Neuronal stem cell (in vitro differentiated cells): ENCODE measurements at regions not wholly inside any gene's neighbourhood (a gene's known extent, or its start where the extent isn't known, plus 50 kb on each side); places are given as distances from the start of the nearest gene placed in this dataset.

Source experiments
- DNase-seq: peaks from one replicate; pipeline ENCODE4 v3.0.0-alpha.2; 2013; ENCODE audit warnings: low spot score
- H2AFZ ChIP-seq: one replicate; pipeline ENCODE4 v1.6.1; 2013; ENCODE audit warnings: mild to moderate bottlenecking, low read length, inconsistent platforms
- H2AK5ac ChIP-seq: 2 replicates; pipeline ENCODE4 v1.6.1; 2013; ENCODE audit warnings: low read depth, mild to moderate bottlenecking, inconsistent platforms, low read length, moderate library complexity, mixed read lengths
- H2BK120ac ChIP-seq: 2 replicates; pipeline ENCODE4 v1.6.1; 2013; ENCODE audit warnings: low read depth, mild to moderate bottlenecking, inconsistent platforms, low read length, moderate library complexity, mixed read lengths
- H2BK12ac ChIP-seq: one replicate; pipeline ENCODE4 v1.6.1; 2013; ENCODE audit warnings: low read length, inconsistent platforms
- H2BK15ac ChIP-seq: 2 replicates; pipeline ENCODE4 v1.6.1; 2013; ENCODE audit warnings: mild to moderate bottlenecking, low read length, inconsistent platforms, mixed read lengths
- H2BK5ac ChIP-seq: one replicate; pipeline ENCODE4 v1.6.1; 2013; ENCODE audit warnings: inconsistent platforms, mild to moderate bottlenecking, low read length, moderate library complexity
- H3K14ac ChIP-seq: one replicate; pipeline ENCODE4 v1.6.1; 2013; ENCODE audit warnings: low read length, inconsistent platforms
- H3K18ac ChIP-seq: 2 replicates; pipeline ENCODE4 v1.6.1; 2013; ENCODE audit warnings: low read length, inconsistent platforms
- H3K23ac ChIP-seq: 2 replicates; pipeline ENCODE4 v1.6.1; 2013; ENCODE audit warnings: low read depth, mild to moderate bottlenecking, mixed read lengths, low read length, inconsistent platforms; ENCODE audit not compliant: poor library complexity
- H3K27ac ChIP-seq: replicated peaks from 3 replicates; pipeline ENCODE4 v1.5.1; 2013; ENCODE audit warnings: low read length, inconsistent platforms
- H3K27me3 ChIP-seq, 3 experiments: 2 replicates each; pipeline ENCODE4 v1.6.1; 2013; ENCODE audit warnings: low read length in 3 of 3, mild to moderate bottlenecking in 2 of 3, inconsistent platforms in 1 of 3, low read depth in 1 of 3, mixed read lengths in 1 of 3, moderate library complexity in 1 of 3; ENCODE audit not compliant: control insufficient read depth in 3 of 3, insufficient read depth in 3 of 3
- H3K36me3 ChIP-seq, 2 donors: replicated peaks in 1 of 2; 2 replicates each; pipeline ENCODE4 v1.6.1; 2013; ENCODE audit warnings: low read length in 2 of 2; ENCODE audit not compliant: control insufficient read depth in 2 of 2, insufficient read depth in 2 of 2
- H3K4ac ChIP-seq: 2 replicates; pipeline ENCODE4 v1.6.1; 2013; ENCODE audit warnings: inconsistent platforms, mild to moderate bottlenecking, low read length, moderate library complexity
- H3K4me1 ChIP-seq, 2 donors: 1 replicate in 1 of 2; 2 replicates in 1 of 2; pipeline ENCODE4 v1.6.1; 2013; ENCODE audit warnings: low read length in 2 of 2, low read depth in 1 of 2; ENCODE audit not compliant: control insufficient read depth in 2 of 2, insufficient read depth in 1 of 2
- H3K4me2 ChIP-seq: one replicate; pipeline ENCODE4 v1.6.1; 2013; ENCODE audit warnings: mild to moderate bottlenecking, low read length, inconsistent platforms; ENCODE audit not compliant: insufficient read depth, poor library complexity, severe bottlenecking
- H3K4me3 ChIP-seq, 2 donors: 2 replicates each; pipeline ENCODE4 v1.5.1; 2013; ENCODE audit warnings: low read length in 2 of 2, mild to moderate bottlenecking in 2 of 2, inconsistent platforms in 1 of 2, moderate library complexity in 1 of 2
- H3K79me1 ChIP-seq: one replicate; pipeline ENCODE4 v1.6.1; 2013; ENCODE audit warnings: low read depth, mild to moderate bottlenecking, inconsistent platforms, low read length, moderate library complexity
- H3K9ac ChIP-seq: one replicate; pipeline ENCODE4 v1.6.1; 2013; ENCODE audit warnings: mild to moderate bottlenecking, low read depth, low read length, inconsistent platforms; ENCODE audit not compliant: poor library complexity
- H3K9me3 ChIP-seq, 2 donors: replicated peaks in 1 of 2; 2 replicates each; pipeline versions ENCODE3 to v1.6.1; 2013; ENCODE audit warnings: low read length in 2 of 2, mild to moderate bottlenecking in 2 of 2, inconsistent platforms in 1 of 2, low read depth in 1 of 2, mixed read lengths in 1 of 2, moderate library complexity in 1 of 2; ENCODE audit not compliant: control insufficient read depth in 2 of 2, insufficient read depth in 1 of 2
- H4K8ac ChIP-seq: one replicate; pipeline ENCODE4 v1.6.1; 2013; ENCODE audit warnings: low read depth, mild to moderate bottlenecking, inconsistent platforms, low read length, moderate library complexity
- H4K91ac ChIP-seq: one replicate; pipeline ENCODE4 v1.6.1; 2013; ENCODE audit warnings: low read length, low read depth, mild to moderate bottlenecking, inconsistent platforms; ENCODE audit not compliant: poor library complexity
- WGBS, 2 donors: extraction: QIAGEN DNeasy Blood & Tissue Kit; methylation state at CpG; one replicate each; pipeline ENCODE4 v1.1.7; 2013; ENCODE audit warnings: missing lambda C conversion rate in 2 of 2, mixed read lengths in 1 of 2; ENCODE audit not compliant: insufficient read length in 2 of 2, insufficient replicate concordance in 1 of 2; ENCODE audit errors: extremely low coverage in 2 of 2; 5-methylcytosine and 5-hydroxymethylcytosine counted together

DNA sequence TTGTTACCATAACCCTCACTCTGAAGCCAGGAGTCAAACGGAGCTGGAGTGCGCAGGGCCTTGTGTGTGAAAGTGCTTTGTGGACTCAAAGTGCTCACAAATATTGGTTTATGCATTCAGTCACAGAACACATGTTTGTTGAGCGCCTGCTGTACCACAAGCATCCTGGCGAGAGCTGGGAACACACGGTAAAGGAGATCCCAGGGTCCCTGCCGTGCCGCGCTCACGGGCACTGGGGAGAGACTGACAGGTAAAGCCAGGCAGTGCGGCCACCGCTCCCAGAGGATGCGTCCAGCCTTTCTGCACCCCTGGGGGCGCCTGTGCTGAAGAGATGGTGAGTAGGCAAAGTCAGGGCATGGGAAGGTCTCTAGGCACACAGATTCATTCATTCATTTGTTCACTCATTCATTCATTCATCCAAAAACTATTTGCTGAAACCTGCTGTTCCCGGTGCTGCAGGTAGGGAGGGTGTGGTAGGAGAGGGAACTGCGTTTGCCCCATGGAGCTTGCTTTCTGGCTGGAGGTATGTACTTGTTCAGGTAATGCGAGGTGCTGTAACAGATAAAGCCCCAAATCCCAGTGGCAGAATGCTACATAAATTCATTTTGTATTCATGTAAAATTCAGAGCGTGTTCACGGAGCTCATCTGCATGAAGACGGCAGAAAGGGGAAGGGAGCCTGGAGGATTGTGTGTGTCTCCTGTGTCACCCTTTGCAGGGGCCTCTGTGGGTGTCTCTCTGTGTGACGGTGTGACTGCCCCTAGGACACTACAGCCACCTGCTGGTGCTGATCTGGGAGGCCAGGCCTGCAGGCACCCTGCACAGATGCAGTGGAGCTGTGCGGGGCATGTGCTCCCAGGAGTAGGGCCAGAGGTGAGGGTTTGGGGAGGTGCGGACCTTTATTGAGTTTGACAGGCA is 167.0 kb upstream of the B3GAT1 start:
- WGBS, 2 donors, result no CpG with 5 or more reads among the region's 22 CpGs

DNA sequence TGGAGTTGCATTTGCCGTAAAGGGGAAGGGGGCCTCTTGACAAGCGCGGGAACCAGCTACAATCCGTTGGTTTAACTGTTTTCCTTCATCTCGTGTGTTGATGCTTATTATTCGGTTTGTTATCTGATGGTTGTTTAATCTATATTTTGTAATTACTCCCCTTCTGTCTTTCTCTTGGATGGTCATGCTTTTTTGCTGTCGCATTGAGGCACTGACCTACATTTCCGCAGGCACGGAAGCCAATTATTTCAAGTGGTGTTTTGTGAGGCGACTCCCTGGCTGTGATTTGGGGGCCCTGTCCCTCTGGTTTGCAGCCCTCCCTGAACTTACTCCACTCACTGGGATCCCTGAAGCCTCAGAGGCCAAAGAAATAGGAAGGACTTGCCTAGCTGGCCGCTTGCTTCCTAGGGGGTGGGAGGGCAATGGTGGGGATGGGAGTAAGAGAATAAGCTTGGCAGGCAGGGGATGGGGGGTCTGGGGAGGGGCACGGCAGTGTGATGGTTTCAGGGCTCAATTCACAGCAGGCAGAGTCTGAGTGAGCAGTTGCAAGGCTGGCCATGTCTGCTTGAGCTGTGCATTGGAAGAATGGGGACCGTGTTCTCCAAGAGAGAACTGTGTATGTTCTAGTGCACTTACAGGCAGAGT is 165.8 kb upstream of the B3GAT1 start:
- Histone ChIP-seq H3K79me1 (no peaks in the 10 kb centered on the region), H3K4me3 (no peak overlapping the region), H3K36me3 (no peaks in the 10 kb centered on the region), H2AK5ac (no peak overlapping the region), H2BK5ac (no peak overlapping the region), H3K23ac (no peak overlapping the region), H2BK12ac (no peak overlapping the region), H3K4ac (no peak overlapping the region), H3K27me3 (peaks cover 0 to 16% (median 0%) of the 10 kb centered on the region in 3 experiments), H3K9ac (no peak overlapping the region), H3K9me3 (no peaks in the 10 kb centered on the region), H2BK15ac (no peak overlapping the region), H3K18ac (no peak overlapping the region), H3K4me2 (no peak overlapping the region), H4K8ac (no peak overlapping the region), H4K91ac (no peak overlapping the region), H2AFZ (no peak overlapping the region), H3K27ac (no peak overlapping the region), H3K4me1 (peaks cover 0 to 1% of the 10 kb centered on the region in 2 donors), H3K14ac (no peak overlapping the region), H2BK120ac (no peak overlapping the region)
- no peak for DNase-seq
- WGBS, 2 donors, result no CpG with 5 or more reads among the region's 13 CpGs

More for the DNA sequence above, 167.0 kb upstream of the B3GAT1 start:
- DNase-seq, result no peak
- Histone ChIP-seq H3K18ac (peak overlapping the region; percentile 68), H3K4me2 (no peak overlapping the region), H4K91ac (no peak overlapping the region), H3K36me3 (no peaks in the 10 kb centered on the region), H3K79me1 (no peaks in the 10 kb centered on the region), H4K8ac (no peak overlapping the region), H2BK15ac (no peak overlapping the region), H2BK120ac (no peak overlapping the region), H3K4me1 (peaks cover 0 to 1% of the 10 kb centered on the region in 2 donors), H2AFZ (no peak overlapping the region), H3K9ac (no peak overlapping the region), H2BK5ac (no peak overlapping the region), H3K4me3 (no peak overlapping the region), H2BK12ac (no peak overlapping the region), H3K27ac (no peak overlapping the region), H3K14ac (no peak overlapping the region), H3K23ac (no peak overlapping the region), H3K9me3 (no peaks in the 10 kb centered on the region), H3K4ac (no peak overlapping the region), H2AK5ac (no peak overlapping the region), H3K27me3 (peaks cover 0 to 16% (median 0%) of the 10 kb centered on the region in 3 experiments)

DNA sequence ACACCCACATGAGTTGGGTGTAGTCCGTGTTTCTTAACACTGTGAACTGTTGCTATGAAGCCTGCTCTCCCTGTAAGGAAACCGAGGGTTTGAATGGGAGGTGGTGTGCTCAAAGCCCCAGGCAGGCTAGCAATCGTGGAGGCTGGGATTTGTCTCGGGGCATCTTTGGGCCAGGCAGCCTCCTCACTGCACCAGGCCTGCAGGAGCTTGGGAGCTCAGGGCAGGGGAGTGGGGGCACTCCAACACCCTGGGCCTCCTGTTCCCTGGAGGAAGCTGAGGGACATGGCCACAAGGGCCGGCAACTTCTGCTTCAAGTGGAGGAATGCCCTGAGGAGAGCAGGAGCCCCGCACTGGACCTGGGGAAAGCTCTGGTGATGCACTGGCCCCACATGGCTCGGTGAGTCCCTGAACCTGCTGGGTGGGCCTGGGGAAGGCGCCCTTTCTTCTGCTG is 164.7 kb upstream of the B3GAT1 start:
- Histone ChIP-seq H3K9me3 (no peaks in the 10 kb centered on the region), H3K27ac (no peak overlapping the region), H3K36me3 (no peaks in the 10 kb centered on the region), H3K4ac (no peak overlapping the region), H4K8ac (no peak overlapping the region), H3K27me3 (peaks cover 0 to 16% (median 0%) of the 10 kb centered on the region in 3 experiments), H3K4me1 (peaks cover 0 to 1% of the 10 kb centered on the region in 2 donors), H3K23ac (no peak overlapping the region), H3K14ac (no peak overlapping the region), H2BK5ac (no peak overlapping the region), H2AFZ (no peak overlapping the region), H2BK120ac (no peak overlapping the region), H3K4me2 (no peak overlapping the region), H4K91ac (no peak overlapping the region), H3K18ac (no peak overlapping the region), H2AK5ac (peak overlapping the region; percentile 11), H2BK15ac (no peak overlapping the region), H2BK12ac (no peak overlapping the region), H3K79me1 (no peaks in the 10 kb centered on the region), H3K9ac (no peak overlapping the region), H3K4me3 (no peak overlapping the region)
- no peak for DNase-seq
- WGBS, 2 donors, result no CpG with 5 or more reads among the region's 8 CpGs

DNA sequence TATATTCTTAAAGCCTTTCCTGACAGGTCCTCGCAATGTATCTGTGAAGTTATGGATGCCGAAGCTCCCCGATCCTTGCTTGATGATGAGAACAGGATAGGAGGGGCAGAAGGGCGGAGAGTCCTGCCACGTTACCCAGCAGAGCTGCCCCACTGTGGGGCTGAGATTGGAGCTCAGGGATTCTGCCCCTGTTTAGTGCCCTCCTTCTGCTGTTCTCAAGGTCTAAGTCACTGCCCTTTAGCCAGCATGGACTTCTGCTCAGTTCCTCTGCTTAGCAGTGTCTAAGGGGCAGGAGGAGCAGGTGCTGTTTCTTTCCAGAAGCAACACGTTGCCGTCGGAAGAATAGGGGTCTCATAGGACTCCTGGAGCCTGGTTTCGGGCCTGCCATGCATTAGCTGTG is 164.2 kb upstream of the B3GAT1 start:
- H3K27me3 ChIP-seq, result peaks cover 0 to 16% (median 0%) of the 10 kb centered on the region in 3 experiments
- H3K23ac ChIP-seq, result no peak overlapping the region
- no peak overlapping the region for H3K4ac ChIP-seq
- H3K9ac ChIP-seq, result no peak overlapping the region
- H3K4me2 ChIP-seq, result no peak overlapping the region
- no peak overlapping the region for H3K4me3 ChIP-seq
- no peaks in the 10 kb centered on the region for H3K79me1 ChIP-seq
- no peaks in the 10 kb centered on the region for H3K9me3 ChIP-seq
- no peak for DNase-seq
- H4K91ac ChIP-seq, result no peak overlapping the region
- WGBS, 2 donors, result no CpG with 5 or more reads among the region's 9 CpGs
- H2BK120ac ChIP-seq, result no peak overlapping the region
- no peak overlapping the region for H3K18ac ChIP-seq
- H3K4me1 ChIP-seq, result peaks cover 0 to 4% of the 10 kb centered on the region in 2 donors
- no peak overlapping the region for H3K27ac ChIP-seq
- no peak overlapping the region for H3K14ac ChIP-seq
- H2BK15ac ChIP-seq, result no peak overlapping the region
- H2AK5ac ChIP-seq, result no peak overlapping the region
- no peak overlapping the region for H2BK12ac ChIP-seq
- H3K36me3 ChIP-seq, result no peaks in the 10 kb centered on the region
- H2BK5ac ChIP-seq, result no peak overlapping the region
- H2AFZ ChIP-seq, result no peak overlapping the region
- no peak overlapping the region for H4K8ac ChIP-seq
